Embryonic facial prominence (tissue), 1 donor: ENCODE measurements at regions not wholly inside any gene's neighbourhood (a gene's known extent, or its start where the extent isn't known, plus 50 kb on each side); places are given as distances from the start of the nearest gene placed in this dataset.
"Not testable (repeated sequence)": the region's sequence is repeated elsewhere in the genome, so short reads cannot be mapped to it uniquely, and the experiment has no call there.

Source experiments
- DNase-seq: peaks from one replicate; pipeline ENCODE4 v3.0.0-alpha.2; 2016; ENCODE audit errors: extremely low spot score

DNA sequence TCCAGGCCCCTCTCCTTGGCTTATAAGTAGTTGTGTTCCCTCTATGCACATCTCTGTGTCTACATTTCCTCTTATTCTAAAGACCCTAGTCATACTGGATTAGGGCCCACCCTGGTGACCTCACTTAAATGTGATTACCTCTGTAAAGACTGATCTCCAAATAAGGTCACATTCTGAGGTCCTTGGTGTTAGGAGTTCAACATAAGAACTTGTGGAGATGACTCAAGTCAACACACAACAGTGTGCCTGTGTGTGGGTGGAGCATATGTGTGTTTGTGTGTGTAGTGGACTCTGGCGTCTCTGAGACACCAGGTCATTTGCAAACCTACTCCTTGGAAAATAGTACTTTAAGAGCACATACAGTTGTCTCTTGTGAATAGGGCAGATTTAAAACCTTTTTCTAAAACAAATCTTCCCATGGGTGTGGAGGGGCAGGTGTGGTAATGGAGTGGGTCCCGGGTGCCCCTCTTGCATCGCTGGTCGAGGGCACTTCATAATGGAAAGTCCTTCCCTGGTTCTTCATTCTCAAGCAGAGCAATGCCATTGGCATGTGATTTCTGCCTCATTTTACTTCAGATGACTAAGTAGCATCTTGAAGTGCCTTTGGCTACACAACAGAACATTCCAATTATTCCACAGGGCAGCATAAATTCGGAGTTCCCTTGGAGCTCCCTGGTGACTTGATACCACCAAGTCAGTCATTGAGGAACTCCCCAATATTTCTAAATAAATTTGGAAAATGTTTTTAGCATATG, 84.4 kb downstream of the C9orf152 start:
- DNase-seq: no peak

DNA sequence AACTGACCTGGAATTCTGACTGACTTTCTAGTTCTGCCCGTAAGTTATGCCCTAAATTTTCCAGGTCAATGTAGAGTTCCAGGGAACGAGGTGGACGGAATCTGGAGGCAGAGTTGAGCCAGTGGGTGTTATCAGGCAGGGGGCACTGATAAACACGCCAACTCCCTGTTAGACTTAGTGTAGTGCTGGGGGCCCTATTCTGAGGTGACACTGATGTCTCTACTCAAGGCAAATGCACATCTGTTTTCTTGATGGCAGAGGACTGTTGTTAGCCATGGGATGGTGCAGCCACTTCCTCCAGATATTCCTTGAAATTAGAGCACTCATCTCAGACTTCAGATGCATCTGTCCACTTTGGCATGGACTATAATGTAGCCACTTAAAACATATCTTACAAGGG, 83.5 kb downstream of the C9orf152 start:
- no peak for DNase-seq

DNA sequence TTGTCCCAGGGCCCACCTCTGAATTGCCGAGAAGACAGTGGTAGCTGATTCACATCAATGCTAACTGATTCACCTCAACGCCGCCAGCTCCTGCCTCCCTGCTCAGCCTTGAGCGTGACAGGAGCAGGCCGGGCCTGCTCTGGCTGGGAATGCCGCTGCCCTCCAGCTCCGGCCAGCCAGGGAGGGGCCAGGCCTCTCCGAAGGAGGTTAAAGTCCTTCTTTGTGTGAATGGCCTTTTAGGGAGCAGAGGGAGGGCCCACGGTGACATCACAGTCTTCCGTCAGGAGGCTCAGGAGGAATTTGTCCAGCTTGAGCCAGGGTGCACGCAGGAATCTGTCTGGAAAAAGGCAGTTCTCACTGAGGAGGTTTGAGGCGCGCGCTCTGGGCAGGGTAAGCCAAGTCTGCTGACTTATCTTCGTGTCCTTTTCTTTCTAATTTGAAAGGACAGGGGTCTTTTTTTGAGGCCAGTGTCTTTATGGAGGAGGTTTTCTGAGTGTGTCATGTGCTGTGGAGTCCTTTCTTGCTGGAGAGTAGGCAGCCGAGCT, 82.7 kb downstream of the C9orf152 start:
- DNase-seq: no peak

DNA sequence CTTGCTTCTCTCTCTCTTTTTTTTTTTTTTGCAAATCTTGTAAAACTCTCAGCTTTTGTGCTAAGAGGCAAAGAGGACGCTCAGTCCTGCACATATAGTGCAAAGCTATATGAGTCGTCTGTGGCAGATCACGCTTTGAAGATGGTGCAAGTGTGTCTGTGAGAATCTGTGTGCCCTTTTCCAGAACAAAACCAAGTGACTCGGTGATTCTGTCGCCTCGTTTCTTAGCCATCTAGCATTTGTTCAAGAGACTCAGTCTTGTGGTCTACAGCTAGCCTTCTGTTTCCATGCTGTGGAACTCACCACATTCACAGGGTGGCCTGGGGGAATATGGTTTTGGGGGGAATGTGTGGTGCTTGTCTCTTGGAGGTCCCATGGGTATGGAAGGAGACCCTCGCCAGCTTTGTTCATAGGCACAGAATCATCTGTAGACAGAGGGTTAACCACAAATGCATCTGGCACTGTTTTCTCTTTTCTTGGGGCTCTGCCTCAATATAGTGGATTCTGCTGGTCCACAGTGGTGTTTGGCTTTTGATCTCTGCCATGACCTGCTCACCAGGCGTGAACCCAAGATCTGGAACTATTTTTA, 82.1 kb downstream of the C9orf152 start:
- DNase-seq: no peak

DNA sequence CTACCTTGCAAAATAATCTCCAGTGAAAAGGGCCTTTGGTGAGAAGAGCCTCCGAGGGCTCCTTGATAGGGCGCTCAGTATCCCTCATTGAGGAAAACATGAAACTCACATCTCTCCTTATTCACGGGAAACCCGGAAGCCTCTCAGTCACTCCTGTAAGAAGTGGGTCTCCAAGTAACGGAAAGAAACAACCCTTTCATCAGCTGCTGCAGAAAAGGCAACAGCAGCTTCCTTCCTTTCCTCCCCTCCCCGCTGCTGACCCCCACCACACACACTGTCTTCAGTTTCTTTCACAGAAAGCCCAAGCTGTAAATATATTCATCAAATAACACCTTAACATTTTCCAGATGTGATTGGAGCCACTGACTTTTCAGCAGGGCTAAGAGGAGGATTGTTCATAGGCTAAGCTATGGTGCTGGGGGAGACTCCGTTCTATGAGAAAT, 81.4 kb downstream of the C9orf152 start:
- no peak for DNase-seq

DNA sequence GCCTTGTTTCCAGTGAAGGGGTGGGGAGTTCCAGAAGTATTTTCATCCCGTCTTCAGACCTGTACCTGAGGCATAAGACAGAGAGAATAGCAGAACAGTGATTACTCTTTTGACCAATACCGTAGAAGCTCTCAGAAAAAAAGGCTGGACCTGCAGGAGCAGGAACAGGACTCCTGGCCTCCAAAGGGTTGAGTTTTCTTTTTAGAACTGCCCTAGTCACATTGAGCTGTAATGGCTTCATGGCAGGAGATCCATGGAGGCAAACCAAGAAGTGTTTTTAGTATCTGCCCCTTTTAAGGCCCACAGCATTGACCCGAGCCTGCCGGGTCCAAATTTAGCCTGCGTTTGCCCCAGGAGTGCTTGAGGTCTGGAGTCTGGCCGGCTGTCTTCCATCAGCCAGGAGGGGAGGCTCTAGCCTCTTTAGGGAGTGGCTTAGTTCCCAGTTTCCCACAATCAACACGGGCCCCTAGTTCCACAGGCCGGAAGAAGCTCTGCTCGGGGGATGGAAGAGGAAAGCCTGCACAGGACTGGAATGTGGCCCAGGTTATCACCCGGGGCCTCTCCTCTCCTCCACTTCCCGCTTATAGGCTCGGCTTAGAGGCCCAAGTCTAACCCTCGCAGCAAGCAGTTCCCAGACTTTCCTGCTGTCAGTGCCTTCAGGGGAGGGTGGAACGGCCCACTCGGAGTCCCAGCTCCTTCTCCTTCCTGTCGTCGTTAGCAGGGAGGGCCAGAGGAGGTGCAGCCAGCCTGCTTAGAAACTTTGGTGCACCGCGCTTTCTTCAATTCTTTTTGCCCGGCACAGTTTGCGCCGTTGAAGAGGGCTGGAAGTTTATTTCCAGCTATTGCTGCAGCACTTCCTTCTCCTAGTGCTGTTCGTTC, 80.7 kb downstream of the C9orf152 start:
- no peak for DNase-seq

DNA sequence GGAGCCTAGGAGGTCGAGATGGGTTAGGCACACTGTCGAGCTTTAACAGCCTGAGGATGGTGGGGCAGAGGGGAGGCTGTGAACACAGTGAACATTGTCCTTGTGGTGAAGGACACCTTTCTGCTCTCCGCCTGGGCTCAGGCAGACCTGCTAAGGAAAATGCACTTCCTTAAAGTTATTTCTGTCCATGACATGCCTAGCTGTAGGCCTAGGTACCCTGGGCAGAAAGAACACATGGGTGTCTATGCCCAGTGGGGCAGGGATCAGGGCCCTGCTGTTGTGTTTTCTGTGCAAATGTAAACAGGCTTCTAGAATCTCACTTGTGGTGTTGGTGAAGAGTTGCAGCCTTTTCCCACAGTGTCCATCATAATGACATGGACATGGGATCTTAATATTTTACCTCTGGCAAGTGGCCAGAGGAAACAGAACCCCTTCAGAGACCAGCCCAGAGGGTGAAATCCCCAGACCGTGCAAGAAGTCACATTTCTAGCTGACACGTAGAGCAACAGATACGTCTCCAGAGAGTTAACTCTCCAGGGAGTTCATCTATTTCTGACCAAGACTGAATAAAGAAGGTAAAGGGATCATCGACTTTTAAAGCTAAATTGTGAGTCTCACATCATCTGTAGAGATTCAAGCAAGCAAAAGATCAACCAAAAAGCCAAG, 79.2 kb downstream of the C9orf152 start:
- DNase-seq: no peak

DNA sequence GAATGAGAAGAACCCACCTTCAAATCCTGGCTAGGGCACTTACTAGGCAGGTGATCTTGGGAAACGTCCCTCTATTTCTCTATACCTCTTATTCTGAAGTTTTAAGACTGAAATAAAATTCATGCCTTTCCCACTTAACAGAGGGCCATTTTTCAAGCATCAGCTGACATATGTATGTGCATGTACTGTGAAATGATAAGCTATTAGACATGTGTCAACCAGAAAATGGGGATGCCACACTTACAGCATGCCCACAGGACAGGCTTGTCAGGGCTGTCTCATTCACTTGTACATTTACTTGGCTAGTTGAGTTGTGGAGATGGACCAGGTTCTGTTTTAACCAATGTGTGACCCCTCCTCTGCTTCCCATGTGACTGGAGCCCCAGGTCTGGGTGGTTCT, 78.5 kb downstream of the C9orf152 start:
- DNase-seq: no peak

DNA sequence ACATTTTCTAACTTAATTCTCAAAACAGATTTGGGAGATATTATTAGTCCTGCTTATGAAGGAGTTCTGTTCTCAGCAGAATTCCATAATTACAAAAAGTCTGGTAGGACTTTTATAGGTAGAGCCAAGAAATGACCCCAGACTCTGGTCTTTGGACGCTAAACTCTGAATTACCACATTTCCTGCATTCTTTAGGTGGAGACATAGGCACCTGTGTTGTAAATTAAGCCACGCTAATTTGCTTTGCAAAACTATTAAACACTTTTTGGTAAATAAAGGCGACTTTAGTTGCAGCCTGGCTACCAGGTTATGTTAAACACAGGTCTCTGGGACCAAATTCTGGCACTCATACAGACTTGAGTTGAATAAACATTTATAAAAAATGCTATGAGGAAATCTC, 77.7 kb downstream of the C9orf152 start:
- DNase-seq: no peak

DNA sequence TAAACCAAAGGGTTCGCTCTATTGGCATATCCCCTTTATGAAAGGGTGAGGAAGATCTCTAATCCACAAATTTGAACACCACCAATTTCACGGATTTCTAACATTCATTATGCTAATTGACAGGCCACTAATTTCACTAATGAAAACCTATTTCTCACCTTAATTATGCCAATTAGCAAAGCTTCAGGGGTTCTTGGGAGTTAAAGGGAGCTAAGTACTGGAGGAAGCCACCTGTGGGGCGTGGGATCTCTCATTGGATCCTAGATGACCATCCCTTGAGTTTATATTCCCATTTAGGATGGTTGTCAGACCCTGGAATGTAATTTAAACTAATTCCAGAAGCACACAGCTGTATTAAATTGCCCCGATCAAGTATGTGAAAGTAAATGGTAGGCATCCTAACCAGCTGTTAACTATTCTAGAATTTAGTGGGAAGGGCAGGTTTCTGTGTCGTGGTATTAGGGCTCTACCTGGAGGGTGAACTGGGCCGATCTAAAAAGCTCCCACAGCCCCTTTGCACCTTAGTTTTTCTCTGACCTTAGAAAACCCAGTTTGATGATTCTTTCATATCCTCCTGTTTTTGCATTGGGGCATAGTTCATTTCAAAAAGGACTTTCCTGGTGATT, 77.1 kb downstream of the C9orf152 start:
- no peak for DNase-seq

DNA sequence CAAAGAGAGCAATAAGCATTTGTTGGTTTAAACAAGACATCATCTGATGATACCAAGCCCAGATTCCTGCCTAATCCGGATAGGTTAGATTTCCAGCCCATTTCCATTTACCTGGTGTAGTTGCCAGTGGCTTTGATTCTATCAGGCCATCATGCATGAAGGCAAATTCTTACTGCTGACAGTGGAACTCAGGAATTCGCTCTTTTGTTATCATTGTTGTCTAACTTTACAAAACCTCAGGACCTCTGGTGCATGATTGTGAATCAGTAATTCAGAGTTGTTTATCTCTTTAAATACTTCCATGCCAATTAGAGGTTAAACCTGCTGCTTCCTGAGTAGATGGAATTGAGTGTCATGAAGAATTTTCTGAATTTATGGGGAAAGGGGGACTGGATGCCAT, 76.5 kb downstream of the C9orf152 start:
- no peak for DNase-seq

DNA sequence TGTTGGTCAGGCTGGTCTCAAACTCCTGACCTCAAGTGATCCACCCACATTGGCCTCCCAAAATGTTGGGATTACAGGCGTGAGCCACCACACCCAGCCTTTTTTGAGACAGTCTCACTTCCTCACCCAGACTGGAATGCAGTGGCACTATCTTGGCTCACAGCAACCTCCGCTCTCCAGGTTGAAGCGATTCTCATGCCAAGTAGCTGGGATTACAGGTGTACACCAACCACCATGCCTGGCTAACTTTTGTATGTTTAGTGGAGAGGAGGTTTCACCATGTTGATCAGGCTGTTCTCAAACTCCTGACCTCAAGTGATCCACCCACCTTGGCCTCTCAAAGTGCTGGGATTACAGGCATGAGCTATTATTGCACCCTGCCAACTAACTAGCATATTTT, 75.4 kb downstream of the C9orf152 start:
- DNase-seq: not testable (repeated sequence)

DNA sequence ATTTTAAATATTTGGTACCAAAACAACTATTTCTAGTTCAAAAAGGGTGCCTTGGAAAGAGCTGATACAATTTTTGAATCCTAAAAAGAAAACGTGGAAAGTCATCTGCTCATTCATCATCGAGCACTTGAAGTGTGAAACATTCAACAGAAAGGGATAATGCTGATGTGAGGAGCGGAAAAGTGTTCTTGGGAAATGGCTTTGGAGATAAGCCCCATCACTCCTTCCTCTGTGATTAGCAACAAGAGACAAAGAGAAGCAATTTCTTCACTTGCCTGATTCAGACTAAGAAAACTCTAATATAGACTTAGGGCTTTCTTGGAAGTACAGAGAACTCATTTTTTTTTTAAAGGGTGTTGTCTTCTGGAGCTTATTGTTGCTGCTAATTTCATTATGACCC, 74.9 kb downstream of the C9orf152 start:
- no peak for DNase-seq

DNA sequence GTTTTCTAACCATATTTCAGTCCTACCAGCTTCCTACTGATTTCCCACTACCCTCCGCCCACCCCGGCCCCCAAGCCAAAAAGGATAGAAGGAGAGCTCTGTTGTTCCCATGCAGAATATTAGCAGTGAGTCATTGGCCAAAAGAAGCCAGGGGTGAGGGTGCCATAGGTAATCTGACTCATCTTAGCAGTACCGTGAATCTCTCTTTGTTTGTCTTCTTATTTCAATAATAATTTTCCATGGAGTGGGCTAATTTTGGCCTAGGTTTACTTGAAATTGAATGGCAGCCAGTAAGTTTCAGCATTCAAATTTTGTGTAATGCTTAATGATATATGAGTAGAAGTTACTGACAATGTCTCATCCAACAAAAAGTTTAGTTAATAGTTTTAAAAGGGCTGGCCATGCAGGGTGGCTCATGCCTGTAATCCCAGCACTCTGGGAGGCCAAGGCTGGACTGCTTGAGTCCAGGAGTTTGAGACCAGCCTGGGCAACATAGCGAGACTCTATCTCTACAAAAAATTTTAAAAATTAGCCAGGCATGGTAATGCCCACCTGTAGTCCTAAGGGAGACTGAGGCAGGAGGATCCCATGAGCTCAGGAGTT, 74.2 kb downstream of the C9orf152 start:
- DNase-seq: no peak

DNA sequence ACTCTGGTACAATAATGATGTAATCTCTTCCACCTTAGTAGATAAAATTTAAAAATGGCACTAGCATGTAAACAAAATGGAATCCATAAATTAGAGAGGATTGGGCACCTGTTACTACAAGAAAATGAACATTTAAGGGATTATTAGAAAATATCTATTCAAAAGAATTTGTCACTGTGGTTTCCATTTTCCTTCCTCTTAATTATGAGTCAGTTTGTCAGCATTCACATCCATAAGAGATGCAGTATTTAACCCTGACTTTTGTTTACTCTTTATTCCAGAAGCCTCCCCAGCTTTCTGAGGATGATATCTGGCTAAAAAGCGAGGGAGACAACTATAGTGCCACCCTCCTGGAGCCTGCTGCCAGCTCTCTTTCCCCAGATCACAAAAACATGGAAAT, 72.1 kb downstream of the C9orf152 start:
- no peak for DNase-seq

DNA sequence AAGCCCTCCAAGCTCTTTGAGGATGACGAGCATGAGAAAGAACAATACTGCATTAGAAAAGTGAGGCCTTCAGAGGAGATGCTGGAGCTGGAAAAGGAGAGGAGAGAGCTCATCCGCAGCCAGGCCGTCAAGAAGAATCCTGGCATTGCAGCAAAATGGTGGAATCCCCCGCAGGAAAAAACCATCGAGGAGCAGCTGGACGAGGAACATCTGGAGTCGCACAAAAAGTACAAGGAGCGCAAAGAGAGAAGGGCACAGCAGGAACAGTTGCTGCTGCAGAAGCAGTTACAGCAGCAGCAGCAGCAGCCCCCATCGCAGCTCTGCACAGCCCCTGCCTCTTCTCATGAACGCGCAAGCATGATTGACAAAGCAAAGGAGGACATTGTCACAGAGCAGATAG, 71.2 kb downstream of the C9orf152 start:
- DNase-seq: no peak

DNA sequence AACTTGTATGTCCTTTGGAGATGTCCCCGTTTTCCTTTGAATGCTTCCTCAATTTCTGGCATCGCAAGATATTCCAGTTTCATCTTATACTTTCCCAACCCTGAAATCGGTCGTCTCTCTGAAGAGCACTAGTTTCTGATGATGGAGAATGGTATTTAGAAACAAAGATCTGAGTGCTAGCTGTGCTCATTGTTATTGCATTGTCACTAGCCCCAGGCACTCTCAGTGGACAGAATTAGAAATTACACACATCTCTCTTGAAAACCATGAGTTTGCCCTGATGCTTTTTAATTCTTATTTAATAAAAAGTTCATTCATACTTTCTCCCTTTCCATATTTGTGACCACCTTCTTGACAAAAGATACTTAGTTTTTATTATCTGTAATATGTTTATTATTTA, 67.7 kb downstream of the C9orf152 start:
- DNase-seq: no peak

DNA sequence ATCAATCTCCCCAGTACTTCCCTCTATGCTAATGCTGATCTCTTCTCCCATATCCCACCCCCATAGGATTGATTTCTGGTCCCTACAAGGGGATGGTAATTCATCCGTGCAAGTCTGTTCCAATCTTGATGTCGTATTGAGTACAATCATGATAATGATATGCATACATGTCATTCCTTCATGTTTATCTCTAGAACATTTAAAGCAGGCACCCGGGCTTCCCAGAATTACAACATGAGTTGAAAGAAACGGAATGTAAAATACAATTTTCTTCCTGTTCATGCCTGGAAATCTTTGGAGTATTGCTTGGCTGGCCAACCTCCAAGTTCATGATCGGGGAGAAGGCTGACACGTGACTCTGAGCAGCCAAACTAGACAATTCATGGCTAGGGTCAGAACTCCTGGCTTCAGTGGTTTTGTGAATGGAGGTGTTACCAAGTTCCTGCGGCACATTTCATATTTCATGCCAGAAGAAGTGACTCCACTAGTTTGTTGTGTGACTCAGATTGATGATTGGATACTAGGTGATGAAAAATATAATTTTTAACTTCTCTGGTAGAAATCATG, 66.6 kb downstream of the C9orf152 start:
- no peak for DNase-seq

DNA sequence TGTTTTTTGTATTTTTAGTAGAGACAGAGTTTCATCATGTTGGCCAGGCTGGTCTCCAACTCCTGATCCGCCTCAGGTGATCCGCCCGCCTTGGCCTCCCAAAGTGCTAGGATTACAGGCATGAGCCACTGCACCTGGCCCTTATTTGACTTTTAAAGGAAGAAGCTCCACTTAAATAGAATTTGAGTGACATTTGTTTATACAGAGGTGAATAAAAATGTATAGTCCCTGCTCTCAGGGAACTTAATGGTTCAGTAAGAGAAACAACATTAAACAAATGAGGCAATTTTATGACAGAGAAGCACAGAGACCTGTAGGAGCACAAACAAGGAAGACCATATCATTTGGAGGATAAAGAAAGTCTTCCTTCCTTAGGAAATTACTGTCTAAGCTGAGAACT, 65.7 kb downstream of the C9orf152 start:
- DNase-seq: no peak

DNA sequence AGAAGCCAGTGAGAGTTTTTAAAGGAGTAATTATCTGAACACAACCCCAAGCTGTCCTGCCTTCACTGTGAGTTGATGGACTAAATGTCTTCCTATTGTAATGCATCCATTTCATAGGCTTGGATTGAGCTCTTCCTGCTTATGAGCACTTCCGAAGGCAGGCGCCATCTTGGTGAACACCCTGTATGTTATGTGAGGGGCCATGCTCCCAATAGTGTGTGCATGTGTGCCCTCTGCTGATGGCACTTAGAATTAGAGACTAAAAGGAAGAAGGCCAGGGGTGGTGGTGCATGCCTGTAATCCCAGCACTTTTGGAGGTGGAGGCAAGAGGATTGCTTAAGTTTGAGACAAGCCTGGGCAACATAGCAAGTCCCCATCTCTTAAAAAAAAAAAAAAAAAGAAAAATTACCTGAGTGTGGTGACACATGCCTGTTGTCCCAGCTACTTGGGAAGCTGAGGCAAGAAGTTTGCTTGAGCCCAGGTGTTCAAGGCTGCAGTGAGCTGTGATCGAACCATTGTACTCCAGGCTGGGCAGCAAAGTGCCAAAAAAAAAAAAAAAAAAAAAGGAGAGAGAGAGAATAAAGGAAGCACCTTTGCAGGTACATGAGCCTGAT, 65.0 kb downstream of the C9orf152 start:
- no peak for DNase-seq
